ENCODE measurements at regions not wholly inside any gene's neighbourhood (a gene's known extent, or its start where the extent isn't known, plus 50 kb on each side); places are given as distances from the start of the nearest gene placed in this dataset.
A peak's percentile ranks its signal among the peaks of the same experiment; 100 is the strongest.

- no peak for FAIRE-seq
- WGBS, 3 donors: 67 to 84% (median 68%) methylated on average over 2 of the region's 2 CpGs
Measured at GRCh38 chr11:79942090-79942489, 501.3 kb upstream of the TENM4 start.

GRCh38 chr11:79940974-79941735 lies 500.3 kb upstream of the TENM4 start:
- Histone ChIP-seq H3K9me3 (ENCODE audit: control insufficient read depth in 2 of 2, insufficient read depth in 1 of 2, low read depth in 1 of 2, low read length in 1 of 2) (no peaks in the 10 kb centered on the region), H3K27me3 (ENCODE audit: control insufficient read depth in 3 of 3, insufficient read depth in 3 of 3, low read length in 3 of 3) (no peaks in the 10 kb centered on the region), H3K4me1 (ENCODE audit: control insufficient read depth in 3 of 3, insufficient read depth in 2 of 3, low read depth in 1 of 3, low read length in 2 of 3) (no peaks in the 10 kb centered on the region), H3K36me3 (ENCODE audit: control insufficient read depth in 3 of 3, insufficient read depth in 2 of 3, low read depth in 1 of 3, low read length in 3 of 3) (no peaks in the 10 kb centered on the region), H3K4me3 (ENCODE audit: low read depth in 1 of 3, low read length in 3 of 3) (no peak overlapping the region), H3K27ac (ENCODE audit: low read depth in 1 of 3, low read length in 2 of 3) (no peak overlapping the region)
- no peak for FAIRE-seq
- 68 to 77% (median 71%) methylated on average over 3 of the region's 3 CpGs for WGBS, 3 donors
- DNase-seq: no peak

More at GRCh38 chr11:79942090-79942489, 501.3 kb upstream of the TENM4 start:
- no peaks in the 10 kb centered on the region for H3K9me3 ChIP-seq (ENCODE audit: control insufficient read depth in 2 of 2, insufficient read depth in 1 of 2, low read depth in 1 of 2, low read length in 1 of 2)
- no peak overlapping the region for H3K4me3 ChIP-seq (ENCODE audit: low read depth in 1 of 3, low read length in 3 of 3)
- H3K36me3 ChIP-seq (ENCODE audit: control insufficient read depth in 3 of 3, insufficient read depth in 2 of 3, low read depth in 1 of 3, low read length in 3 of 3): no peaks in the 10 kb centered on the region
- no peaks in the 10 kb centered on the region for H3K4me1 ChIP-seq (ENCODE audit: control insufficient read depth in 3 of 3, insufficient read depth in 2 of 3, low read depth in 1 of 3, low read length in 2 of 3)
- no peak for DNase-seq
- H3K27me3 ChIP-seq (ENCODE audit: control insufficient read depth in 3 of 3, insufficient read depth in 3 of 3, low read length in 3 of 3): no peaks in the 10 kb centered on the region
- H3K27ac ChIP-seq (ENCODE audit: low read depth in 1 of 3, low read length in 2 of 3): no peak overlapping the region

GRCh38 chr11:79940165-79940564 lies 499.3 kb upstream of the TENM4 start:
- Histone ChIP-seq H3K36me3 (ENCODE audit: control insufficient read depth in 3 of 3, insufficient read depth in 2 of 3, low read depth in 1 of 3, low read length in 3 of 3) (no peaks in the 10 kb centered on the region), H3K27ac (ENCODE audit: low read depth in 1 of 3, low read length in 2 of 3) (no peak overlapping the region), H3K4me1 (ENCODE audit: control insufficient read depth in 3 of 3, insufficient read depth in 2 of 3, low read depth in 1 of 3, low read length in 2 of 3) (no peaks in the 10 kb centered on the region), H3K27me3 (ENCODE audit: control insufficient read depth in 3 of 3, insufficient read depth in 3 of 3, low read length in 3 of 3) (no peaks in the 10 kb centered on the region), H3K9me3 (ENCODE audit: control insufficient read depth in 2 of 2, insufficient read depth in 1 of 2, low read depth in 1 of 2, low read length in 1 of 2) (no peaks in the 10 kb centered on the region), H3K4me3 (ENCODE audit: low read depth in 1 of 3, low read length in 3 of 3) (no peak overlapping the region)
- 63 to 72% (median 71%) methylated on average over 6 of the region's 6 CpGs for WGBS, 3 donors
- no peak for DNase-seq
- FAIRE-seq: no peak

- H3K27me3 ChIP-seq (ENCODE audit: control insufficient read depth in 3 of 3, insufficient read depth in 3 of 3, low read length in 3 of 3): no peaks in the 10 kb centered on the region
- FAIRE-seq: no peak
- no peaks in the 10 kb centered on the region for H3K4me1 ChIP-seq (ENCODE audit: control insufficient read depth in 3 of 3, insufficient read depth in 2 of 3, low read depth in 1 of 3, low read length in 2 of 3)
- no peak for DNase-seq
- H3K36me3 ChIP-seq (ENCODE audit: control insufficient read depth in 3 of 3, insufficient read depth in 2 of 3, low read depth in 1 of 3, low read length in 3 of 3): no peaks in the 10 kb centered on the region
- no peak overlapping the region for H3K4me3 ChIP-seq (ENCODE audit: low read depth in 1 of 3, low read length in 3 of 3)
- no peaks in the 10 kb centered on the region for H3K9me3 ChIP-seq (ENCODE audit: control insufficient read depth in 2 of 2, insufficient read depth in 1 of 2, low read depth in 1 of 2, low read length in 1 of 2)
- WGBS, 3 donors: 85 to 90% (median 88%) methylated on average over 4 of the region's 4 CpGs
- H3K27ac ChIP-seq (ENCODE audit: low read depth in 1 of 3, low read length in 2 of 3): no peak overlapping the region
Measured at GRCh38 chr11:79939111-79939510, 498.3 kb upstream of the TENM4 start.

GRCh38 chr11:79937676-79938334 lies 497.0 kb upstream of the TENM4 start:
- Histone ChIP-seq H3K36me3 (ENCODE audit: control insufficient read depth in 3 of 3, insufficient read depth in 2 of 3, low read depth in 1 of 3, low read length in 3 of 3) (no peaks in the 10 kb centered on the region), H3K9me3 (ENCODE audit: control insufficient read depth in 2 of 2, insufficient read depth in 1 of 2, low read depth in 1 of 2, low read length in 1 of 2) (no peaks in the 10 kb centered on the region), H3K27me3 (ENCODE audit: control insufficient read depth in 3 of 3, insufficient read depth in 3 of 3, low read length in 3 of 3) (no peaks in the 10 kb centered on the region), H3K4me1 (ENCODE audit: control insufficient read depth in 3 of 3, insufficient read depth in 2 of 3, low read depth in 1 of 3, low read length in 2 of 3) (no peaks in the 10 kb centered on the region), H3K4me3 (ENCODE audit: low read depth in 1 of 3, low read length in 3 of 3) (no peak overlapping the region), H3K27ac (ENCODE audit: low read depth in 1 of 3, low read length in 2 of 3) (no peak overlapping the region)
- 90 to 99% (median 91%) methylated on average over 3 of the region's 3 CpGs for WGBS, 3 donors
- DNase-seq (no peak), FAIRE-seq (no peak)

GRCh38 chr11:79932612-79933011 lies 491.8 kb upstream of the TENM4 start:
- Histone ChIP-seq H3K4me1 (ENCODE audit: control insufficient read depth in 3 of 3, insufficient read depth in 2 of 3, low read depth in 1 of 3, low read length in 2 of 3) (peaks cover 0 to 15% (median 7%) of the 10 kb centered on the region in 3 donors), H3K27me3 (ENCODE audit: control insufficient read depth in 3 of 3, insufficient read depth in 3 of 3, low read length in 3 of 3) (no peaks in the 10 kb centered on the region), H3K36me3 (ENCODE audit: control insufficient read depth in 3 of 3, insufficient read depth in 2 of 3, low read depth in 1 of 3, low read length in 3 of 3) (no peaks in the 10 kb centered on the region), H3K27ac (ENCODE audit: low read depth in 1 of 3, low read length in 2 of 3) (peak overlapping the region in 1 of 3 donors; percentile 9), H3K9me3 (ENCODE audit: control insufficient read depth in 2 of 2, insufficient read depth in 1 of 2, low read depth in 1 of 2, low read length in 1 of 2) (no peaks in the 10 kb centered on the region), H3K4me3 (ENCODE audit: low read depth in 1 of 3, low read length in 3 of 3) (no peak overlapping the region)
- 17 to 57% (median 33%) methylated on average over 1 of the region's 1 CpG for WGBS, 3 donors
- no peak for FAIRE-seq
- peak; percentile 23 to 46 for DNase-seq

- DNase-seq (peak; percentile 15 to 46), FAIRE-seq (no peak)
- H3K9me3 ChIP-seq (ENCODE audit: control insufficient read depth in 2 of 2, insufficient read depth in 1 of 2, low read depth in 1 of 2, low read length in 1 of 2): no peaks in the 10 kb centered on the region
- H3K27me3 ChIP-seq (ENCODE audit: control insufficient read depth in 3 of 3, insufficient read depth in 3 of 3, low read length in 3 of 3): no peaks in the 10 kb centered on the region
- H3K27ac ChIP-seq (ENCODE audit: low read depth in 1 of 3, low read length in 2 of 3): no peak overlapping the region
- H3K36me3 ChIP-seq (ENCODE audit: control insufficient read depth in 3 of 3, insufficient read depth in 2 of 3, low read depth in 1 of 3, low read length in 3 of 3): no peaks in the 10 kb centered on the region
- WGBS, 3 donors: 65 to 92% (median 69%) methylated on average over 1 of the region's 1 CpG
- H3K4me3 ChIP-seq (ENCODE audit: low read depth in 1 of 3, low read length in 3 of 3): no peak overlapping the region
- peaks cover 0 to 15% (median 8%) of the 10 kb centered on the region in 3 donors for H3K4me1 ChIP-seq (ENCODE audit: control insufficient read depth in 3 of 3, insufficient read depth in 2 of 3, low read depth in 1 of 3, low read length in 2 of 3)
Measured at GRCh38 chr11:79931692-79932091, 490.9 kb upstream of the TENM4 start.

- Histone ChIP-seq H3K27ac (ENCODE audit: low read depth in 1 of 3, low read length in 2 of 3) (no peak overlapping the region), H3K27me3 (ENCODE audit: control insufficient read depth in 3 of 3, insufficient read depth in 3 of 3, low read length in 3 of 3) (no peaks in the 10 kb centered on the region), H3K36me3 (ENCODE audit: control insufficient read depth in 3 of 3, insufficient read depth in 2 of 3, low read depth in 1 of 3, low read length in 3 of 3) (no peaks in the 10 kb centered on the region), H3K4me3 (ENCODE audit: low read depth in 1 of 3, low read length in 3 of 3) (no peak overlapping the region), H3K4me1 (ENCODE audit: control insufficient read depth in 3 of 3, insufficient read depth in 2 of 3, low read depth in 1 of 3, low read length in 2 of 3) (peaks cover 0 to 9% (median 8%) of the 10 kb centered on the region in 3 donors), H3K9me3 (ENCODE audit: control insufficient read depth in 2 of 2, insufficient read depth in 1 of 2, low read depth in 1 of 2, low read length in 1 of 2) (no peaks in the 10 kb centered on the region)
- WGBS, 3 donors: 51 to 91% (median 58%) methylated on average over 2 of the region's 2 CpGs
- DNase-seq (peak in 1 of 2 donors; percentile 72), FAIRE-seq (no peak)
Measured at GRCh38 chr11:79926707-79927106, 485.9 kb upstream of the TENM4 start.

Data from small intestine (tissue), 7 donors.